ENCODE measurements at regions not wholly inside any gene's neighbourhood (a gene's known extent, or its start where the extent isn't known, plus 50 kb on each side); places are given as distances from the start of the nearest gene placed in this dataset.

- no peak for TF ChIP-seq POLR2A (IDR thresholded peaks at IDR 0.05)
- TF ChIP-seq, protein P1, sequence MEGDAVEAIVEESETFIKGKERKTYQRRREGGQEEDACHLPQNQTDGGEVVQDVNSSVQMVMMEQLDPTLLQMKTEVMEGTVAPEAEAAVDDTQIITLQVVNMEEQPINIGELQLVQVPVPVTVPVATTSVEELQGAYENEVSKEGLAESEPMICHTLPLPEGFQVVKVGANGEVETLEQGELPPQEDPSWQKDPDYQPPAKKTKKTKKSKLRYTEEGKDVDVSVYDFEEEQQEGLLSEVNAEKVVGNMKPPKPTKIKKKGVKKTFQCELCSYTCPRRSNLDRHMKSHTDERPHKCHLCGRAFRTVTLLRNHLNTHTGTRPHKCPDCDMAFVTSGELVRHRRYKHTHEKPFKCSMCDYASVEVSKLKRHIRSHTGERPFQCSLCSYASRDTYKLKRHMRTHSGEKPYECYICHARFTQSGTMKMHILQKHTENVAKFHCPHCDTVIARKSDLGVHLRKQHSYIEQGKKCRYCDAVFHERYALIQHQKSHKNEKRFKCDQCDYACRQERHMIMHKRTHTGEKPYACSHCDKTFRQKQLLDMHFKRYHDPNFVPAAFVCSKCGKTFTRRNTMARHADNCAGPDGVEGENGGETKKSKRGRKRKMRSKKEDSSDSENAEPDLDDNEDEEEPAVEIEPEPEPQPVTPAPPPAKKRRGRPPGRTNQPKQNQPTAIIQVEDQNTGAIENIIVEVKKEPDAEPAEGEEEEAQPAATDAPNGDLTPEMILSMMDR (IDR thresholded peaks at IDR 0.05): no peak
Observed at GRCh38 chr2:236946871-236947270, 138.8 kb upstream of the COPS8 start.

Measured in ovary (tissue), 3 donors.